HEK293T (cell line): ENCODE measurements at regions not wholly inside any gene's neighbourhood (a gene's known extent, or its start where the extent isn't known, plus 50 kb on each side); places are given as distances from the start of the nearest gene placed in this dataset.

Source experiments
- ARNT ChIP-seq: fragments of 450-650 bp; IDR thresholded peaks from 2 replicates; pipeline ENCODE4 v1.6.1; 2017; ENCODE audit warnings: mild to moderate bottlenecking
- BHLHE40 ChIP-seq: fragments of 450-650 bp; IDR thresholded peaks from 2 replicates; pipeline ENCODE4 v1.6.1; 2016; ENCODE audit warnings: mild to moderate bottlenecking, moderate library complexity, borderline replicate concordance
- ELF4 ChIP-seq: fragments of 450-650 bp; IDR thresholded peaks from 2 replicates; pipeline ENCODE4 v1.6.1; 2017; ENCODE audit warnings: antibody characterized with exemption
- FOXA1 ChIP-seq: fragments of 450-650 bp; IDR thresholded peaks from 2 replicates; pipeline ENCODE4 v1.6.1; 2016; ENCODE audit warnings: mild to moderate bottlenecking
- FOXM1 ChIP-seq: fragments of 450-650 bp; IDR thresholded peaks from 2 replicates; pipeline ENCODE4 v1.6.1; 2017; ENCODE audit warnings: mild to moderate bottlenecking, borderline replicate concordance
- HDGF ChIP-seq: fragments of 450-650 bp; IDR thresholded peaks from 2 replicates; pipeline ENCODE4 v1.6.1; 2017; ENCODE audit warnings: antibody characterized with exemption, borderline replicate concordance
- PKNOX1 ChIP-seq: fragments of 450-650 bp; IDR thresholded peaks from 2 replicates; pipeline ENCODE4 v1.6.1; 2016
- SP1 ChIP-seq: fragments of 450-650 bp; IDR thresholded peaks from 2 replicates; pipeline ENCODE4 v1.6.1; 2017
- SUZ12 ChIP-seq: fragments of 450-650 bp; IDR thresholded peaks from 2 replicates; pipeline ENCODE4 v1.6.1; 2016; ENCODE audit warnings: mild to moderate bottlenecking
- TARDBP ChIP-seq: fragments of 450-650 bp; IDR thresholded peaks from 2 replicates; pipeline ENCODE4 v1.6.1; 2016
- ZNF384 ChIP-seq: fragments of 450-650 bp; IDR thresholded peaks from 2 replicates; pipeline ENCODE4 v1.6.1; 2016

GRCh38 chr12:41719214-41719613 lies 425.5 kb downstream of the GXYLT1 start:
- no peak for TF ChIP-seq SP1
- no peak for TF ChIP-seq PKNOX1
- no peak for TF ChIP-seq FOXM1
- TF ChIP-seq BHLHE40: no peak
- TF ChIP-seq TARDBP: no peak
- TF ChIP-seq FOXA1: no peak
- TF ChIP-seq ARNT: no peak
- no peak for TF ChIP-seq SUZ12
- TF ChIP-seq ELF4: no peak
- no peak for TF ChIP-seq ZNF384
- no peak for TF ChIP-seq HDGF
